ENCODE measurements at regions not wholly inside any gene's neighbourhood (a gene's known extent, or its start where the extent isn't known, plus 50 kb on each side); places are given as distances from the start of the nearest gene placed in this dataset.
"Not testable (repeated sequence)": the region's sequence is repeated elsewhere in the genome, so short reads cannot be mapped to it uniquely, and the experiment has no call there.

GRCh38 chr5:13215370-13215769, 729.1 kb downstream of the DNAH5 start:
- DNase-seq (ENCODE audit: low read depth): no peak
- no peak for TF ChIP-seq CTCF (IDR thresholded peaks at IDR 0.05; ENCODE audit: insufficient read depth, low read depth, low read length)
- H3K4me3 ChIP-seq (ENCODE audit: low read depth, low read length): no peak overlapping the region

GRCh38 chr5:13214182-13214581, 730.3 kb downstream of the DNAH5 start:
- no peak overlapping the region for H3K4me3 ChIP-seq (ENCODE audit: low read depth, low read length)
- no peak for TF ChIP-seq CTCF (IDR thresholded peaks at IDR 0.05; ENCODE audit: insufficient read depth, low read depth, low read length)

DNA sequence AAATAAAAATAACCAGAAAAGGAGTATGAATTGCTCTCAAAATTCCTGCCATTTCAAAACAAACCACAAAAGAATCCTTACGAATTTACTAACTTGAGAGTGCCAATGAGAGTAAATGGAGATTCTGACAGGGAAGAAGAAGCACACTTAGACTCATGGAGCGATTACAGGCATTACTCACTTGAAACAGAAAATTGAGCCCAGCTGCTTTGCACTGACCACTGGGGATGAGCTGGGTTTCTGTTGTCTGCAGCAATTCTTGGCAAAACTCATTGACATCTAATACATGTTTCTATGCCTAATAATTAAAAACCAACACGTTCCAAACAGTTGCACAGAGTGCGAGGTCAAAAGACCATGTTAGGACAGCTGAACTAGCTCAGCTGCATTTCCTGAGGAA, 731.6 kb downstream of the DNAH5 start:
- no peak overlapping the region for H3K4me3 ChIP-seq (ENCODE audit: low read depth, low read length)
- TF ChIP-seq CTCF (IDR thresholded peaks at IDR 0.05; ENCODE audit: insufficient read depth, low read depth, low read length): no peak
- DNase-seq (ENCODE audit: low read depth): no peak

More at GRCh38 chr5:13214182-13214581, 730.3 kb downstream of the DNAH5 start:
- DNase-seq (ENCODE audit: low read depth): no peak

- no peak for DNase-seq (ENCODE audit: low read depth)
- no peak overlapping the region for H3K4me3 ChIP-seq (ENCODE audit: low read depth, low read length)
- TF ChIP-seq CTCF (IDR thresholded peaks at IDR 0.05; ENCODE audit: insufficient read depth, low read depth, low read length): no peak
Observed at GRCh38 chr5:13211064-13211463, 733.4 kb downstream of the DNAH5 start.

DNA sequence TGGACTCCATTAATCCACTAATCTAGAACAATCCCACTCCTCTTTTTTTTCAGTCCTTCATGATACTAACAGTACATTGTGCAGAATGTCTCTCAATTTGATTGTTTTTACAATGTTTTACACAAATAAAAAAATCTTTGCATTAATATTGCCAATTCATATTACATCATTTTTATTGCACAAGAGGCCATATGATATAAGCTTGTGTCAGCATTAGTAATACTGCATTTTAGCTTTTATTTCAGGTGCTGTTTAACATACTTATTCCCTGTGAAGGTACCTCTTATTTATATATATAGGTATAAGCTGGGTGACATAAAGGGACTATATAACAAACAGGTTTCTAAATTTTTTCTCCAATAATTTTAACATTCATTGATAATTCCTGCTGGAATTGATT, 737.4 kb downstream of the DNAH5 start:
- DNase-seq (ENCODE audit: low read depth): no peak
- TF ChIP-seq CTCF (IDR thresholded peaks at IDR 0.05; ENCODE audit: insufficient read depth, low read depth, low read length): no peak
- H3K4me3 ChIP-seq (ENCODE audit: low read depth, low read length): no peak overlapping the region

- DNase-seq (ENCODE audit: low read depth): no peak
Observed at GRCh38 chr5:13201022-13201421, 743.5 kb downstream of the DNAH5 start.

GRCh38 chr5:13198226-13198625, 746.3 kb downstream of the DNAH5 start:
- H3K4me3 ChIP-seq (ENCODE audit: low read depth, low read length); DNase-seq (ENCODE audit: low read depth): not testable (repeated sequence)

More at GRCh38 chr5:13201022-13201421, 743.5 kb downstream of the DNAH5 start:
- no peak for TF ChIP-seq CTCF (IDR thresholded peaks at IDR 0.05; ENCODE audit: insufficient read depth, low read depth, low read length)
- H3K4me3 ChIP-seq (ENCODE audit: low read depth, low read length): no peak overlapping the region

Data from fibroblast of villous mesenchyme (primary cell).